ENCODE measurements at regions not wholly inside any gene's neighbourhood (a gene's known extent, or its start where the extent isn't known, plus 50 kb on each side); places are given as distances from the start of the nearest gene placed in this dataset.

DNA sequence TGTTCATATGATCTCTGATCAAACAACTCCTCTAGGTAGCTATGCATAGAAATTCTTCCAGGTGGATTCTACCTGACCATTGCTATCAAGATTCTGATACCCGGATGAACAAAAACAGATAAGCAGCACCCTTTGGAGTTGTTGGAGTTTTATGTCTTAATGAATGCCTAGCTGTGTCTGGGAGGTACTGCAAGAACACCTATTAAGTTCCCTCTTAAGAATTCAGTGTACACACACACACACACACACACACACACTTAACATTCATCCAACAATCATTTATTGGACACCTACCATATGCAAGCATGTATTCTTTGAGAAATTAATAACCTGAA lies 58.1 kb upstream of the FNDC3B start:
- TF ChIP-seq ARNTL (CRISPR knock-in tag; IDR thresholded peaks at IDR 0.05; ENCODE audit: borderline replicate concordance, low read depth) (no peak), TCF4 (CRISPR knock-in tag; IDR thresholded peaks at IDR 0.05; ENCODE audit: borderline replicate concordance) (no peak), GLIS3 (CRISPR knock-in tag; IDR thresholded peaks at IDR 0.05) (no peak), OSR1 (CRISPR knock-in tag; IDR thresholded peaks at IDR 0.05) (no peak), BACH2 (CRISPR knock-in tag; IDR thresholded peaks at IDR 0.05; ENCODE audit: borderline replicate concordance) (no peak), PATZ1 (CRISPR knock-in tag; IDR thresholded peaks at IDR 0.05; ENCODE audit: borderline replicate concordance) (no peak), ESRRG (CRISPR knock-in tag; IDR thresholded peaks at IDR 0.05) (no peak), ZNF565 (CRISPR knock-in tag; conservative IDR thresholded peaks at IDR 0.05; ENCODE audit: low read depth) (no peak), TOX (CRISPR knock-in tag; IDR thresholded peaks at IDR 0.05; ENCODE audit: borderline replicate concordance) (no peak), ZFP30 (CRISPR knock-in tag; IDR thresholded peaks at IDR 0.05) (no peak), ZFP3 (CRISPR knock-in tag; IDR thresholded peaks at IDR 0.05) (no peak)
- TF ChIP-seq, protein P1, sequence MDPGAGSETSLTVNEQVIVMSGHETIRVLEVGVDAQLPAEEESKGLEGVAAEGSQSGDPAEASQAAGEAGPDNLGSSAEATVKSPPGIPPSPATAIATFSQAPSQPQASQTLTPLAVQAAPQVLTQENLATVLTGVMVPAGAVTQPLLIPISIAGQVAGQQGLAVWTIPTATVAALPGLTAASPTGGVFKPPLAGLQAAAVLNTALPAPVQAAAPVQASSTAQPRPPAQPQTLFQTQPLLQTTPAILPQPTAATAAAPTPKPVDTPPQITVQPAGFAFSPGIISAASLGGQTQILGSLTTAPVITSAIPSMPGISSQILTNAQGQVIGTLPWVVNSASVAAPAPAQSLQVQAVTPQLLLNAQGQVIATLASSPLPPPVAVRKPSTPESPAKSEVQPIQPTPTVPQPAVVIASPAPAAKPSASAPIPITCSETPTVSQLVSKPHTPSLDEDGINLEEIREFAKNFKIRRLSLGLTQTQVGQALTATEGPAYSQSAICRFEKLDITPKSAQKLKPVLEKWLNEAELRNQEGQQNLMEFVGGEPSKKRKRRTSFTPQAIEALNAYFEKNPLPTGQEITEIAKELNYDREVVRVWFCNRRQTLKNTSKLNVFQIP (CRISPR knock-in tag; IDR thresholded peaks at IDR 0.05; ENCODE audit: borderline replicate concordance, low read depth) = no peak
